ENCODE measurements at regions not wholly inside any gene's neighbourhood (a gene's known extent, or its start where the extent isn't known, plus 50 kb on each side); places are given as distances from the start of the nearest gene placed in this dataset.

DNA sequence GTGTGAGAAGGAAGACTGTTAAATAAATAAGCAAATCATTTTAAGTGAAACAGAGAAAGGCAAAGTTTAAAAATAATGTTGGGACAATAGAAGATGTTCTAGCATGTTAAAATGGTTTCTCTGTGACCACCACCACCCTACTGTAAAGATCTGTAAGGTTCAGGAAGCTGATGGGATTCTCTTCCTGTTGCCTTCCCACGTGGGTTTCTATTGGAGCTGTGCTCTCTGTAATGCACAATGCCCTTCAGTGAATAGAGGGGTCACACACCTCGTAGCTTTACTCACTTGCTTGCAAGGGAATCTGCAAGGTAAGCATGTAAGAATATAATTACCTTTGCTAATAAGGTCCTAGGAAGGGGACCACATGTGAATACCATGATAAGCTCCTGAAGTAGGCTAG is 170.5 kb downstream of the CASP12 start:
- peaks cover 3 to 16% (median 12%) of the 10 kb centered on the region in 4 donors for H3K4me1 Mint-ChIP-seq
- peaks cover 0 to 12% (median 5%) of the 10 kb centered on the region in 9 donors for H3K9me3 Mint-ChIP-seq
- H3K36me3 Mint-ChIP-seq: peaks cover 0 to 8% (median 4%) of the 10 kb centered on the region in 3 donors
- no peak overlapping the region for H3K4me3 Mint-ChIP-seq
- DNase-seq: no peak
- POLR2A ChIA-PET: no interaction called here
- H3K27ac Mint-ChIP-seq: peak overlapping the region in 1 of 10 donors; percentile 14
- no peak for ATAC-seq
- no peaks in the 10 kb centered on the region for H3K27me3 Mint-ChIP-seq

DNA sequence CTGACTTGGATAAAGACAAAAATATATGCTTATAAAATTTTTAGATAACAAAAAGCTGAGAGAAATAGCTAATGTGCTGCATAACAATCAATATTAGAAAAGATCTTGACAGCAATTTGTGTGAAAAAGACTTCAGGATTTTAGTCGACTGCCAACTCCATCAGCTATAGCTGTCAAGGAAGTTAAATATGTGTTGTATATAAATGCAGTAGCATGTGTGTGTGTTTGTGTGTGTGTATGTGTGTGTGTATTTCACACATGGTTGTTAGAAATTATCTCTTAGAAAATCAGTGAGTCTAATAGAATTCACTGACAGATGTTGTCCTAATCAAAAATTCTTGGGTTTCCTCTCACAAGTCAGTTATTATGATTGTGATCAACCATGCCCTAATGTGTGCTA is 171.2 kb downstream of the CASP12 start:
- Mint-ChIP-seq H3K27me3 (no peaks in the 10 kb centered on the region), H3K4me1 (peaks cover 3 to 10% (median 10%) of the 10 kb centered on the region in 4 donors), H3K27ac (no peak overlapping the region), H3K4me3 (no peak overlapping the region), H3K9me3 (peaks cover 0 to 13% (median 7%) of the 10 kb centered on the region in 9 donors), H3K36me3 (peaks cover 0 to 8% (median 7%) of the 10 kb centered on the region in 3 donors)
- no peak for ATAC-seq
- POLR2A ChIA-PET: no interaction called here
- DNase-seq: no peak

DNA sequence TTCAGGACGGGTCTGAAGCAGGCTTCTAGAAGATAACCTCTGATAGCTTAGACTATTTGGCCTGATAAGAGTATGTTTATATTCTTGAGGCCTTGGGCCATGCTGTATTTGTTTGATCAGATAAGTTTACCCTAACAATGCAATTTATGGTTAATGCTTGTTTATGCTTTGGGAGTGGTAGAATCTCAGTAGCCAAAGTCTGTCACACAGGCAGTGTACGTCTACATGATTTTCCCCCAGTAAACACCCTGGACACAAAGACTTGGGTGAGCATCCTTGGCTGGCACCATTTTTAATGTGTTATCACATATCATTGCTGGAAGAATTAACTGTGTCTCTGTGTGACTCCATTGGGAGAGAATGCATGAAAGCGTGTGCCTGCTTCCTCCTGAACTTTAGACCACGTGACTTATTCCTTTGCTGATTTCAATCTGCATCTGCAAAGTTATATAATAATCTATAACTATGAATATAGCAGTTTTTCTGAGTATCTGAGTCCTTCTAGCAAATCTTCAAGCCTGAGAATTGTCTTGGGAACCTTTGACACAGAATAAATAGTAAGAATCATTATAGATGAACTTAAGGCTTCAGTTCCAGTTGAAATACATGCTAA is 172.4 kb downstream of the CASP12 start:
- Mint-ChIP-seq H3K4me3 (no peak overlapping the region), H3K36me3 (peaks cover 0 to 8% (median 7%) of the 10 kb centered on the region in 3 donors), H3K27me3 (no peaks in the 10 kb centered on the region), H3K9me3 (peaks cover 0 to 13% (median 7%) of the 10 kb centered on the region in 9 donors), H3K4me1 (peaks cover 3 to 7% (median 6%) of the 10 kb centered on the region in 4 donors), H3K27ac (no peak overlapping the region)
- POLR2A ChIA-PET: no interaction called here
- DNase-seq (no peak), ATAC-seq (no peak)

DNA sequence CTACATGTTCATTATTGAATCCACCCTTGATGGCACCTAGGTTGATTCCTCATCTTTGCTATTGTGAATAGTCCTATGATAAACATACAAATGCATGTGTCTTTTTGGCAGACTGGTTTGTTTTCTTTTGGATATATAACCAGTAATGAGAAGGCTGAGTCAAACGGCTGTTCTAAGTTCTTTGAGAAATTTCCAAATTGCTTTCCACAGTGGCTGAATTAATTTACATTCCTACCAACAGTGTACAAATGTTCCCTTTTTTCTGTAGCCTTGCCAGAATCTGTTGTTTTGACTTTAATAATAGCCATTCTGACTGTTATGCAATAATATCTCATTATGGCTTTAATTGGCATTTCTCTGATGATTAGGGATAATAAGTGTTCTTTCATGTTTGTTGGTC is 184.9 kb downstream of the CASP12 start:
- Mint-ChIP-seq H3K27ac (no peak overlapping the region), H3K27me3 (no peaks in the 10 kb centered on the region), H3K9me3 (peaks cover 0 to 3% (median 0%) of the 10 kb centered on the region in 9 donors), H3K4me1 (peaks cover 9 to 17% (median 12%) of the 10 kb centered on the region in 4 donors), H3K36me3 (peaks cover 0 to 2% (median 0%) of the 10 kb centered on the region in 3 donors), H3K4me3 (no peak overlapping the region)
- POLR2A ChIA-PET: no interaction called here
- DNase-seq: no peak
- no peak for ATAC-seq

DNA sequence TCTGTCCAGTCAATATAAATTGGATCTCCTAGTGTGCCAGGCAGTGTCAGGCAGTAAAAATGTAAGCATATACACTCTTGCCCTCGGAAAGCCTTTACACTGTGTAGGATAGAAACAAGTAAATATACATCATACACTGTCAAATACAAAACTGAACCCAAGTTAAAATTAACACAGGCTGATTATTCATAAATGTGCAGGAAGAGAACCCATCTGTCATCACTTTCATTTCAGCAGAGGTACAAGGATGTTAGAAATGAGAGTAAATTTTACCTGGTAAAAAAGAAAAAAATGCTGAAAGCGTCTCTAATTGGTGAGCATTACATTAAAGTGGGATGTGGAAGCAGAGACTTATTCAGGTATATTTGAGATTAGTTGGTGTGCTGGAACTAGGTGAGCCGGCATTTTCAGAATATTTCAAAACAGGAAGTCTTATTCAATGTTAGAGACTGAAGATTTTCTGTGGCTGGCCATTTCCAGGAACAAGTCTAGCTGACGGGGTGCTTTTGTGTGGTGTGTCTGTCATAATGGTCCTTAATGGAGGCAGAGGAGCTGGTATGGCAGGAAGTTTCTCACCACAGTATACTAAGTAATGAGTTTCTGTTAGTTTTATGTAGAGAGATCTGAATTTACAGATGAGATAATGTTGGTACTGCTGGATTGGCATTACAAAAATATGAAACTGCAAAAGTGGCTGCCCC is 192.6 kb downstream of the CASP12 start:
- Mint-ChIP-seq H3K36me3 (no peaks in the 10 kb centered on the region), H3K4me3 (peak overlapping the region; percentile 42 to 88 (median 78)), H3K27ac (peak overlapping the region; percentile 91 to 99 (median 94)), H3K9me3 (peaks cover 0 to 3% (median 0%) of the 10 kb centered on the region in 9 donors), H3K27me3 (no peaks in the 10 kb centered on the region), H3K4me1 (peaks cover 27 to 55% (median 53%) of the 10 kb centered on the region in 4 donors)
- ATAC-seq (peak; percentile 98), DNase-seq (peak; percentile 16 to 91 (median 74))
- POLR2A ChIA-PET: interaction anchor here (0.6 to 1.6 kb wide), 5 partner anchors 31 to 167 kb away, joined by 3 read pairs; no protein-coding TSS in a partner anchor

DNA sequence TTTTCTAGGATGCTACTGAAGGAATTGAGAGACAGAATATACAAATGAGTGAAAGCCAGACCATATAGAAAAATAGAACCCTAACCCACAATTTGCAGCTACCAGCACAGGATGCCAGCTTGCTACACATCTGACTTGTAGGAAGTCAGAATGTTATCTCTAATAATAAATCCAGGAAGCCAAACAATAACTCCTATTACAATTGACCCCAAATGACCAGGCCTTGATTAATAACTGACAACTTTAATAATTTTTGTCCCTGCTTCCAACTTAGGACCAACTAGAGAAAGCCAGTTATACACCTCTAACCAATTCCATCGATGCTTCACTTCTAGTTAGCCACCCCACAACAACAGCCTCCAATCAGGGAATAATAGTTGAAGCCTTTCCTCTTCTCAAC is 193.4 kb downstream of the CASP12 start:
- DNase-seq: no peak
- POLR2A ChIA-PET: interaction anchor here (0.6 to 1.3 kb wide), 2 partner anchors 57 to 93 kb away, joined by 3 to 4 read pairs; no protein-coding TSS in a partner anchor
- H3K4me1 Mint-ChIP-seq: peaks cover 28 to 60% (median 54%) of the 10 kb centered on the region in 4 donors
- peak overlapping the region; percentile 91 to 99 (median 94) for H3K27ac Mint-ChIP-seq
- peak overlapping the region in 9 of 10 donors; percentile 27 to 88 (median 76) for H3K4me3 Mint-ChIP-seq
- no peaks in the 10 kb centered on the region for H3K36me3 Mint-ChIP-seq
- no peak for ATAC-seq
- H3K27me3 Mint-ChIP-seq: no peaks in the 10 kb centered on the region
- peaks cover 0 to 3% (median 0%) of the 10 kb centered on the region in 9 donors for H3K9me3 Mint-ChIP-seq

DNA sequence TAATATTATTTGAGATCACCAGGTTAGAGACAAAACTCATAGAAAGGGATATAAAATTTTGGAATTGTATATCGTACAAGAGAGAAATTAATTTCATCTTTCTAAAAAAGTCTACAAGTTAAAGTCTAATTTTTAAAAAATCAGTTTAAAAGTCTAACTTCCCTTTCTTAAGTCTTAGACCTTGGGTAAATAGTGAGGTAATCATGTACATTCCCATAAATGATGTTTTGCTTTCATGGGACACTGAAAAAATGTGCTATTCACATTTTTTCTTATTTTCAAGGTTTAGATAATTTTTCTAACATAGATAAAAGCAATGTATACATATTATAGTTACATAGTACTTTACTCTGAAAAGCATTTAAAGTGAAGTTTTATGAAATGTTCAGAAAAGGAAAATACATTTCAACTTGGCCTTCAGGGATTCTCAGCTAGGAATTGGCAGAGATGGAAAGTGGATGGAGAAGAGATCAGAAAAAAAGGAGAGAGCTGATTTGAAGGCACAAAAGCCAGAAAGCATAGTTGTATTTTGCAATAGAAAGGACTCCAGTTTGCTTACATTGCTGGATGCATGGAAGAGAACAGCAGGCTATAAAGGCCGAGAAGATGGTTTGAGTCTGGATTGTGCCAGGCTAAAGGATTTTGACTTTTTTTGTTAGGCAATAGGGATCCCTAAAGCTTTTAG is 194.0 kb downstream of the CASP12 start:
- Mint-ChIP-seq H3K27ac (peak overlapping the region; percentile 91 to 99 (median 94)), H3K9me3 (peaks cover 0 to 3% (median 0%) of the 10 kb centered on the region in 9 donors), H3K4me3 (peak overlapping the region in 8 of 10 donors; percentile 29 to 88 (median 75)), H3K4me1 (peaks cover 27 to 54% (median 50%) of the 10 kb centered on the region in 4 donors), H3K36me3 (no peaks in the 10 kb centered on the region), H3K27me3 (no peaks in the 10 kb centered on the region)
- no peak for ATAC-seq
- DNase-seq: no peak
- POLR2A ChIA-PET: interaction anchor here (0.6 kb wide), 1 partner anchor 57 kb away, joined by 4 read pairs; no protein-coding TSS in a partner anchor

DNA sequence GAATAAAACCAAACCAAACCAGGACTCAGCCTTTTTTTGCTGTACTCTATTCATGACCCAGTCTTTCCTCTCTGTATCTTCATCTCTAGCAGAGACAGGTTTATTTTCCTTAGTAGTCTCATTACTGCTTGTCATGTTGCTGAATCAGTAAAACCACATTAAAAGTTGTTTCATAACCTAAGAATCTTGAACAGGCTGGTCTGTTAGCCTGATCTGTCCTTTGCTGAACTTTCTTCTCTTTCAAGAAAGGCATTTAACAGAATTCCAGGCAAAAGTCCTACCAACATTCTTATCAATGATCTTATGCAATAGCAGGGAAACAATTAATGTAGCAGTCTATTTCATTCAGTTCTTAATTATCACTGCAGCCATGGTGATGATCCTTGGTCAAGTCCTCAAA is 197.7 kb downstream of the CASP12 start:
- Mint-ChIP-seq H3K9me3 (peaks cover 0 to 2% (median 0%) of the 10 kb centered on the region in 9 donors), H3K4me3 (peak overlapping the region in 6 of 10 donors; percentile 17 to 45 (median 32)), H3K4me1 (peaks cover 18 to 28% (median 26%) of the 10 kb centered on the region in 4 donors), H3K36me3 (no peaks in the 10 kb centered on the region), H3K27ac (peak overlapping the region in 3 of 10 donors; percentile 4 to 66 (median 31)), H3K27me3 (no peaks in the 10 kb centered on the region)
- ATAC-seq: peak; percentile 63 to 69
- peak in 3 of 10 donors; percentile 21 to 44 (median 37) for DNase-seq
- POLR2A ChIA-PET: no interaction called here

DNA sequence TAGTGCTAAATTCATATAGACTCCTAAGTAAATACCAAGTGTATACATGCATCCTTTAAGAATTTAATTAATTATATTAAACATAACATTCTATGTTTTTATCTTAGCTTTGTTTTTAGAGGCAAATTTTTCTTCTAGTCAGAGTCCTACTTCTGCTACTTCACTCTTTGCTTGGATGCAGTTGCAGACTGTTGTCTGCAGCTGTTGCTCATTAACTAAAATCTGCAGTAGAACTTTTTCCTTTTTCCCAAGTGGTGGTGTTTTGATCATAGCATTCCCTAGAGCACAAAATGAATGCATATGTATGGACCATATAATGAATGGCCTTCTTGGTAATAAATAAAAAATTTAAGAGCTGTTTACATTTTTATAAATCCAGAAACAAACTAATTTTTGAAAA is 198.3 kb downstream of the CASP12 start:
- Mint-ChIP-seq H3K27ac (no peak overlapping the region), H3K9me3 (peaks cover 0 to 2% (median 0%) of the 10 kb centered on the region in 9 donors), H3K36me3 (no peaks in the 10 kb centered on the region), H3K4me3 (no peak overlapping the region), H3K27me3 (no peaks in the 10 kb centered on the region), H3K4me1 (peaks cover 13 to 23% (median 20%) of the 10 kb centered on the region in 4 donors)
- ATAC-seq: no peak
- no peak for DNase-seq
- POLR2A ChIA-PET: no interaction called here

DNA sequence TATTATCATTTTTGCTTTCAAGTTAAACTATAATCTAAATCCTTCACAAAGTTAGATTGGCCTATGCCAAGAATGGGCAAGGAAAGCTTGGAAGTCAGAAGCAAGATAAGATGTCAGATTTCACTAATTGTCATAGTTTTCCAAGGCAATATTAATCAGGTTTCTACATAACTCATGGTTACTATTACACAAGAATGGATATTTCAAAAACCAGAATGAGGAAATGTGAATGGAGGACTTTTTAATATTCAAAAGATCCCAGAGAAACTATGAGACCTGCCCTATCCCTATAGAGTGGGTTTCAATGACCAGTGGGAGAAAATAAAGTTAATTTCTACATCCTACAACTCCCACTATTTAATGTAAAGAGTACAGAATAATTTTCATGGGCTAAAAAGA is 203.2 kb downstream of the CASP12 start:
- H3K9me3 Mint-ChIP-seq: peaks cover 0 to 4% (median 0%) of the 10 kb centered on the region in 9 donors
- H3K27me3 Mint-ChIP-seq: no peaks in the 10 kb centered on the region
- peaks cover 3 to 17% (median 7%) of the 10 kb centered on the region in 4 donors for H3K4me1 Mint-ChIP-seq
- ATAC-seq (no peak), DNase-seq (no peak)
- H3K4me3 Mint-ChIP-seq: no peak overlapping the region
- H3K36me3 Mint-ChIP-seq: peaks cover 0 to 7% (median 0%) of the 10 kb centered on the region in 3 donors
- POLR2A ChIA-PET: no interaction called here
- H3K27ac Mint-ChIP-seq: peak overlapping the region in 2 of 10 donors; percentile 10 to 36

DNA sequence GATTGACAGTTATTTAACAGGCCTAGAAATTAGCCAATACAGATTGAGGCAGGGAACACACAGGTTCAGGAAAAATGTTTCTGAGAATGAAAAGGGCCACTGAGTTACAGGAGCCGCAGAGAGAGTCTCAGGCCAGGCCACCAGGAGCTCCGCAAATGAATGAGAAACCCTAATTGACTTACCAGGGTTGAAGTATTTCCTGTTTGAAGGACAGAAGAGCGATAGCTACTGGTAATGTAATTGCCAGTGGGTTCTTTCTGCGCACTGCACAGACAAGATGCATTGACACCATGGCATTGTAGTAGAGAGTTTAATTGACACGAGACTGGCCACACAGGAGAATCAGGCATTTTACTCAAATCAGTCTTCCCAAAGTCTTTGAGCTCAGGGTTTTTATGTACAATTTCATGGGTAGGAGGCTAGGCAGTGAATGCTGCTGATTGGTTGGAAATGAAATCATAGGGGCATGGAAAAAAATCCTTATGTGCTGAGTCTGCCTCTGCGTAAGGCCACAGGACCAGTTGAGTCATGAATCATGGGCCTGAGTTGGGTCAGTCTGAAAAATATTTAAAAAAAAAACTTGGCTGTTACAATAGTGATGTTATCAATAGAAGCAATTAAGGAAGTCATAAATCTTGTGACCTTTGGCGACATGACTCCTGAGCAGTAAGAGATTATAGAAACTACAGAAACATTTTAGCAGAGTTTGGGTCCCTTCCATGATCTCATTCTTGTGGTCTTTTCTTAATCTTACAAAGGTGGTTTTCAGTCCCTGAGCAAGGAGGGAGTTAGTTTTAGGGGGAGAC is 203.8 kb downstream of the CASP12 start:
- ATAC-seq (no peak), DNase-seq (no peak)
- H3K4me3 Mint-ChIP-seq: no peak overlapping the region
- peaks cover 0 to 7% (median 0%) of the 10 kb centered on the region in 3 donors for H3K36me3 Mint-ChIP-seq
- H3K27ac Mint-ChIP-seq: peak overlapping the region in 2 of 10 donors; percentile 10 to 36
- peaks cover 2 to 17% (median 7%) of the 10 kb centered on the region in 4 donors for H3K4me1 Mint-ChIP-seq
- H3K27me3 Mint-ChIP-seq: no peaks in the 10 kb centered on the region
- POLR2A ChIA-PET: no interaction called here
- peaks cover 0 to 4% (median 0%) of the 10 kb centered on the region in 9 donors for H3K9me3 Mint-ChIP-seq

DNA sequence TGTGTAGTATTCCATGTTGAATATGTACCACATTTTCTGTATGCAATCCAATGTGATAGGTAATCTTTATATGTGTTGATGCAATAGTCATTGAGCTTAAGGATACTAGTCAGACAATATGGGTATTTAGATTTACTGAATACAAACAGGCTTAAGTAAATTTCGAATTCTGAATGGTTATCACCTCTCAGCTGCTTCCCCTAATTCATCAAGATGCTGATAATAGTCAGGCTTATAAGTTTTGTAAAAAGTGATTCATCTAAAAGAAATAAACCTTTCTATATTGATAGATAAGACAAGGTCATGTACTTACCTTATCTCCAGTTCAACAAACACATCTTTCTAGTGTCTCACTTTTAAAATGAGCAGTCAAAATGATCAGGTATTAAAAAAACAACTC is 205.5 kb downstream of the CASP12 start:
- ATAC-seq (no peak), DNase-seq (no peak)
- no peaks in the 10 kb centered on the region for H3K27me3 Mint-ChIP-seq
- peaks cover 7 to 23% (median 9%) of the 10 kb centered on the region in 4 donors for H3K4me1 Mint-ChIP-seq
- peaks cover 0 to 4% (median 0%) of the 10 kb centered on the region in 9 donors for H3K9me3 Mint-ChIP-seq
- H3K27ac Mint-ChIP-seq: no peak overlapping the region
- H3K4me3 Mint-ChIP-seq: no peak overlapping the region
- peaks cover 0 to 7% (median 0%) of the 10 kb centered on the region in 3 donors for H3K36me3 Mint-ChIP-seq
- POLR2A ChIA-PET: interaction anchor here (0.6 kb wide), 1 partner anchor 203 kb away, joined by 3 read pairs; no protein-coding TSS in a partner anchor
